Neural progenitor cell (in vitro differentiated cells): ENCODE measurements at regions not wholly inside any gene's neighbourhood (a gene's known extent, or its start where the extent isn't known, plus 50 kb on each side); places are given as distances from the start of the nearest gene placed in this dataset.

ENCODE experiments used
- EZH2phosphoT487 ChIP-seq: fragments of 200-600 bp; sonication (generic); IDR thresholded peaks from 2 replicates; pipeline ENCODE4 v1.6.1; 2017; ENCODE audit warnings: antibody characterized with exemption
- TF ChIP-seq, protein P1 (sequence below): fragments of 200-600 bp; sonication (generic); IDR thresholded peaks from 2 replicates; pipeline ENCODE4 v1.5.1; 2017; ENCODE audit warnings: antibody characterized with exemption, mild to moderate bottlenecking

DNA sequence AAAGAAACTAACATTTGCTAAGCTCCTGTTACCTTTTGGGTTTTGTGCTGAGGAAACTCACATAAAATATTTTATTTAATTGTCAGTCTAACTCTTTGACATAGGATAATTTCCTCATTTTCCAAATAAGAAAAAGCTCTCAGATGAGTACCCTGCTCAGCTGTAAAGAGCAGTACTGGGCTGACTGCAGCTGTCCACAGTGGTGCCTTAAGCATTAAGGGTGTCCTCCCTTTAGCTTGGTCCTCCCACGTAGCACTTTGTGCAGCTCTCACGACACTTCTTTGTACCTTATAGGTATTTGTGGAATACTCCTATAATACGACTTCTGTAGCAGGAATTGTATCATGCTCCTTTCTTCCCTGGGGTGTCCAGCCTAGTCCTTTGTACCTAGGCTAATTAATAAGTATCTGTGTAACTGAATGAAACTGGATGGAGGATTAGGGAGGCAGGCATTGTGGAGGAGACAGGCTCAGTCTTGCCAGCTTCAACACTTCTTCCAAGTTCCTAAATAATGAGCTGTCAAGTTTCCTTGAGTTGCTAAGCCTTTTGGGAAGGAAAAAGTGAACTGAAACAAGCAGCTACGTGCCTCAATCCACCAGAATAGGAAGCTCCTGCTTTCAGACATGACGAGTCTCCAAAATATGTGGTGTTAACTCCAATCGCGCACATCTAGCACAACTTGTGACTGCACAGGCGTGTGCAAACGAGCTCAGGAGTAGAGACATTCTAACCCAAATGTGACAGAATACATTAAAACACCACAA, 123.0 kb downstream of the SLC38A4 start:
- no peak for TF ChIP-seq EZH2phosphoT487
- TF ChIP-seq, protein P1, sequence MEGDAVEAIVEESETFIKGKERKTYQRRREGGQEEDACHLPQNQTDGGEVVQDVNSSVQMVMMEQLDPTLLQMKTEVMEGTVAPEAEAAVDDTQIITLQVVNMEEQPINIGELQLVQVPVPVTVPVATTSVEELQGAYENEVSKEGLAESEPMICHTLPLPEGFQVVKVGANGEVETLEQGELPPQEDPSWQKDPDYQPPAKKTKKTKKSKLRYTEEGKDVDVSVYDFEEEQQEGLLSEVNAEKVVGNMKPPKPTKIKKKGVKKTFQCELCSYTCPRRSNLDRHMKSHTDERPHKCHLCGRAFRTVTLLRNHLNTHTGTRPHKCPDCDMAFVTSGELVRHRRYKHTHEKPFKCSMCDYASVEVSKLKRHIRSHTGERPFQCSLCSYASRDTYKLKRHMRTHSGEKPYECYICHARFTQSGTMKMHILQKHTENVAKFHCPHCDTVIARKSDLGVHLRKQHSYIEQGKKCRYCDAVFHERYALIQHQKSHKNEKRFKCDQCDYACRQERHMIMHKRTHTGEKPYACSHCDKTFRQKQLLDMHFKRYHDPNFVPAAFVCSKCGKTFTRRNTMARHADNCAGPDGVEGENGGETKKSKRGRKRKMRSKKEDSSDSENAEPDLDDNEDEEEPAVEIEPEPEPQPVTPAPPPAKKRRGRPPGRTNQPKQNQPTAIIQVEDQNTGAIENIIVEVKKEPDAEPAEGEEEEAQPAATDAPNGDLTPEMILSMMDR = no peak
